GM18520 (cell line): ENCODE measurements at regions not wholly inside any gene's neighbourhood (a gene's known extent, or its start where the extent isn't known, plus 50 kb on each side); places are given as distances from the start of the nearest gene placed in this dataset.
"Not testable (repeated sequence)": the region's sequence is repeated elsewhere in the genome, so short reads cannot be mapped to it uniquely, and the experiment has no call there.

Source experiments
- ATAC-seq: cut with Tn5 transposase; IDR thresholded peaks from one replicate; pipeline ENCODE4 v1.9.1; 2021; ENCODE audit not compliant: unreplicated experiment

GRCh38 chr5:63228154-63228553, 649.5 kb downstream of the LRRC70 start:
- no peak for ATAC-seq

DNA sequence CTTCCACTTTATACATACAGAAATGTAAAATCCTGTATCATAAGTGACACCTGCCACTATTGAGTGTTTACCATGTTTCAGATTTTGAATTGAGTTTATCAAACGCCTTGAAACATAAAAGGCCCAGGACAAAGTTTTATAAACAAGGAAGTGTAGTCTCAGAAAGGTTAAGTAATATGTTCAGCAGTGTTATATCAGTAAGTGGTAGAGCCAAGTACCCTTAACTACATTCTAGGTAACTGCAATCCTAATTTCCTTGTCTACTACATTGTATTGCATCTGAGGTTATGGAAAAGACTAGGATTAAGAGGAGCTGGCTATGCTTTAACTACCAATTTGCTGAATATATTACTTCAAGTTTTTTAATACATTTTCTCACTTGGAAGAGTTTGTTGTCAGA, 641.6 kb downstream of the LRRC70 start:
- no peak for ATAC-seq

DNA sequence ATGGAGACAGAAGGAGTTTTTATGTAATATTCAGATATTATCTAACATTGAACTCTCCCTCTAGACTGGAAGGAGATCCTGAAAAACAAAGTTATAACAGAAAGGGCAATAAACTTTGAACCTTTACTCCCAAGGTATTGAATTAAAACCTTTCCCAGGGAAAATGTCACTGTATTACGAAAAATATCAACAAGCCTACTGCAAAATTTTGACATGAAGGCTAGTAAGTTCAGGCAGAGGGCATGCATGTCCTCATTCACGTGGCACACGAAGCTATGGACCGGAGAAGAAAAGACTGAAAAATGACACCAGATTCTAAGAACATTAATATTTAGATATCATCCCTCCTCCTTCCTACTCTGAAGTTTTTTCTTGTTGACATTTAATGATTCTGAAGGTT, 638.8 kb downstream of the LRRC70 start:
- no peak for ATAC-seq

GRCh38 chr5:63213256-63213655, 634.6 kb downstream of the LRRC70 start:
- no peak for ATAC-seq

GRCh38 chr5:63211448-63212132, 633.0 kb downstream of the LRRC70 start:
- no peak for ATAC-seq

GRCh38 chr5:63205976-63206375, 627.4 kb downstream of the LRRC70 start:
- ATAC-seq = no peak

GRCh38 chr5:63201738-63202137, 623.1 kb downstream of the LRRC70 start:
- no peak for ATAC-seq

DNA sequence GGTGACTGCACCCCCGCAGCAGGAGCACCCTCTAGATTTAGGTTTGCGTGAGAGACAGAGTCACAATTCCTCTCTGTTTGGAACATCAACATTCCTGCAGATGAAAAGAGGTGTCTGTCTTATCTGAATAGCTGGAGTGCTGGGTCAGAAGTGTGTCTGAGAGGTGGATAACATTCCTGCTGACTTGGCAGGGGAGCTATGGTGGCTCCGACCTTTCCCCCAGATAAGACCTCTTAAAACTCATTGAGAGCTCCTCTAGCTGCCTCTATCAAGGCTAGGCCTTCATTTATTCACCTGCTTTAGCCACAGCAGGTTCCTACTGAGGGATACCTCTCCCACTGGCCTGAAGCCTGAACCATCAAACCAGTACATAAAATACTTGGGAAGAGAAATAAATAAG, 615.5 kb downstream of the LRRC70 start:
- ATAC-seq = no peak

DNA sequence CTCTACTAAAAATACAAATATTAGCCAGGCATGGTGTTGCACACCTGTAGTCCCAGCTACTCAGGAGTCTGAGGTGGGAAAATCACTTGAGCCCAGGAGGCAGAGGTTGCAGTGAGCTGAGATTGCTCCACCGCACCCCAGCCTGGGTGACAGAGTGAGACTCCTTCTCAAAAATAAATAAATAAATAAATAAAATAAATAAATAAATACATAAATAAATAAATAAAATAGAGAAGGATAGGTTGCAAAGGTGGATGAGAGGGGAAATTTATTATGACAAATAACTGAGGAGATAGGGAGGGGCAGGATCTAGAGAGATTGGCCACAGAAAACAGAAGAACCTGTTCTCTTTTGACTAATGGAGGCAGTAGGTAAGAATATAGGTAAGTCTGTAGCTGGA, 601.6 kb downstream of the LRRC70 start:
- not testable (repeated sequence) for ATAC-seq

GRCh38 chr5:63175850-63176249, 597.2 kb downstream of the LRRC70 start:
- ATAC-seq = no peak

DNA sequence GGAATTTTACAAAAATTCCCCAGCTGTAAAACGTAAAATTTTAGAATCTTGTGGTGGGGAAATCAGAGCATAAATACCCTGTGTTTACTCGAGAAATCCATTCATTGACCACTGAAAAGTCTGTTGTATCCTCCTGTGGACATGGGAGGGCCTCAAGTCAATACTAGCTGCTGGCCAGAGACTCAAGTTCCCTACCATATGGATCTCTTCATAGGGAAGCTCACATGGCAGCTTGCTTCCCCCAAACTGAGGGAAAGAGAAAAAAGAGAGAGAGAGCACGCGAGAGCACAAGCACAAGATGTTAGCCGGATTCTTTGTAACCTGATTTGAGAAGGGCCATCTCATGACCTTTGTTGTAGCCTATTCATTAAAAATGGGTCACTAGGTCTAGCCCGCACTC, 591.9 kb downstream of the LRRC70 start:
- ATAC-seq = no peak

- ATAC-seq = no peak
These were observed 586.4 kb downstream of the LRRC70 start for GRCh38 chr5:63164838-63165535.

GRCh38 chr5:63164339-63164738, 585.7 kb downstream of the LRRC70 start:
- ATAC-seq = no peak

DNA sequence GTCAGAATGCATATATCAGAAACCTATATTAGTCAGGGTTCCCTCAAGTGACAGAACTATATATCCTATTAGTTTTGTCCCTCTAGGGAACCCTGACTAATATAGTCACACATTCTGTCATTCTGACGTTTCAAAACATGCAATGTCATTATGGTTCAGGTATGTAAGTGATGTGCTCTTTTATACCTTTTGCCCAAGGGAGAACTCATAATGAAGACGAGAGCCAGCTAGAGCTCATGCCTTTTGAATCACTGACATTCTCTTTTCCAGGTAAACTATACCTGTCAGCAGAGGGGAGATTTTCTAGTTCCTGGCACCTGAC, 576.7 kb downstream of the LRRC70 start:
- ATAC-seq = no peak

DNA sequence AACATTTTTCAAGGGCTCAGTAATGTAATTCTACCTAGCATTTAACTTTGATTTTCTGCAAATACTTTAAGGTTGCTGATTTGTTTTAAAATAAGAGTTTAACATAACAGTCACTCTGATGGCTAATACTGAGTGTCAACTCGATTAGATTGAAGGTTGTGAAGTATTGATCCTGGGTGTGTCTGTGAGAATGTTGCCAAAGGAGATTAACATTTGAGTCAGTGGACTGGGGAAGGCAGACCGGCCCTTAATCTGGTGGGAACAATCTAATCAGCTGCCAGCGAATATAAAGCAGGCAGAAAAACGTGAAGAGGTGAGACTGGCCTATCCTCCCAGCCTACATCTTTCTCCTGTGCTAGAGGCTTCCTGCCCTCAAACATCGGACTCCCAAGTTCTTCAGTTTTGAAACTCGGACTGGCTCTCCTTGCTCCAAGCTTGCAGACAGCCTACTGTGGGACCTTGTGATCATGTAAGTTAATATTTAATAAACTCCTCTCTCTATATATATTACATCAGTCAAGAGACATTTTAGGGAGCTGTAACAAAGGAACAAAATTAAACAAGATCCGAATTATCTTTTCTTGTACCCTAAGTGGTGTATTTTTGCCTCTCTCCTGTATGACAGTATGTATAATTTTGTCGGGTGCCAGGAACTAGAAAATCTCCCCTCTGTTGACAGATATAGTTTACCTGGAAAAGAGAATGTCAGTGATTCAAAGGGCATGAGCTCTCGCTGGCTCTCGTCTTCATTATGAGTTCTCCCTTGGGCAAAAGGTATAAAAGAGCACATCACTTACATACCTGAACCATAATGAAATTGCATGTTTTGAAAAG, 576.1 kb downstream of the LRRC70 start:
- ATAC-seq = no peak

GRCh38 chr5:63152871-63153270, 574.3 kb downstream of the LRRC70 start:
- no peak for ATAC-seq

DNA sequence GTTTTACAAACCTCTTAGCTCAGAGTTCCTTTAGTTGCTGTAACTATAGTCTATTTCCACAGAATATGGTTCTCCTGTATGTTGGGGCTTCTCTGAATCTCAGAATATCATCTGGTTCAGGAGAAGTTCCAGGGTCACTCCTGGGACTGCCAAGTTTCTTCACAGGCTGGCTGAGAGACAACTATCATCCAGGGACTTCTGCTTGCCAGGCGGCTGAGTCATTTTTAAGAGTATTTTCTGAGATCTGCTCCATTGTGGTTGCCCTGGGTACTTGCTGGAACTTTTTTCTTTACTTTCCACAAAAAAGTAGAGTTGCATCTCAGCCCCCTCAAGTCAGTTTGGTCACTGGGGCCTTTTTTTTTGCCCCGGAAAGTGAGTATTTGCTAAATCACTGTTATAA, 566.5 kb downstream of the LRRC70 start:
- no peak for ATAC-seq

DNA sequence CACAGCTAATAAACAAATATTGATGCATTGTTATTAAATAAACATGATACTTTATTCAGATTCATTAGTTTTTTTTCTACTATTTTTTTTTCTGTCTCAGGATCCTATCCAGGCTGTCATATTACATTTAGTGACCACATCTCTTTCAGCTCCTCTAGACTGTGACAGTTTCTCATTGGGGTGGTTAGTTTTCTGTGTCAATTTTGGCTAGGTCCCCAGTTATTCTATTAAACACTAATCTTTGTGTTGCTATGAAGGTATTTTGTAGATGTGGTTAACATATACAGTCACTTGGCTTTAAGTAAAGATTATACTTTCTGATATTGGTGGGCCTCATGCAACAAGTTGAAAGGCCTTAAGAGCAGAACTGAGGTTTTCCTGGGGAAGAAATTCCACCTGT, 563.0 kb downstream of the LRRC70 start:
- ATAC-seq = no peak

GRCh38 chr5:63135291-63135690, 556.7 kb downstream of the LRRC70 start:
- no peak for ATAC-seq

GRCh38 chr5:63131626-63132285, 553.1 kb downstream of the LRRC70 start:
- ATAC-seq = no peak

GRCh38 chr5:63128761-63129160, 550.1 kb downstream of the LRRC70 start:
- no peak for ATAC-seq

- no peak for ATAC-seq
These were observed 549.4 kb downstream of the LRRC70 start for GRCh38 chr5:63128018-63128417.
